ENCODE measurements at regions not wholly inside any gene's neighbourhood (a gene's known extent, or its start where the extent isn't known, plus 50 kb on each side); places are given as distances from the start of the nearest gene placed in this dataset.

DNA sequence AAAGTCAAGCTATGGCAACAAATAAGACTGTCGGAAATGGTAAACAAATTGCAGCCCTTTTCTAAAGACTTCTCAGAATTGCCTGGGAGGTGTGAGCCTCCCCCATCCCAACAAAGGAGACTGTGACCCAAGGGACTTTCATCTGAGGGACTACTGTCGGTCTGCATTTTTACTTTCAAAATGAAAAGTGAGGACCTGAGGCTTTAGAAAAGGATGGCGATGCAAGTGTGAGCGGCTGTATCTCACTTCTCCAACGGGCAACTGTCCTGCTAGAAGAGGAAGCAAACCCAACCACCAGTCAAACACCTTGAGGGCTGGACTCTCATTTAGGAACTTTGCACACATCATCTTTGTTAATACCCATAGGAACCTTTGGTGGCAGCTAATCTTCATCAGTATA is 62.6 kb upstream of the CLNK start:
- TF ChIP-seq, protein P1, sequence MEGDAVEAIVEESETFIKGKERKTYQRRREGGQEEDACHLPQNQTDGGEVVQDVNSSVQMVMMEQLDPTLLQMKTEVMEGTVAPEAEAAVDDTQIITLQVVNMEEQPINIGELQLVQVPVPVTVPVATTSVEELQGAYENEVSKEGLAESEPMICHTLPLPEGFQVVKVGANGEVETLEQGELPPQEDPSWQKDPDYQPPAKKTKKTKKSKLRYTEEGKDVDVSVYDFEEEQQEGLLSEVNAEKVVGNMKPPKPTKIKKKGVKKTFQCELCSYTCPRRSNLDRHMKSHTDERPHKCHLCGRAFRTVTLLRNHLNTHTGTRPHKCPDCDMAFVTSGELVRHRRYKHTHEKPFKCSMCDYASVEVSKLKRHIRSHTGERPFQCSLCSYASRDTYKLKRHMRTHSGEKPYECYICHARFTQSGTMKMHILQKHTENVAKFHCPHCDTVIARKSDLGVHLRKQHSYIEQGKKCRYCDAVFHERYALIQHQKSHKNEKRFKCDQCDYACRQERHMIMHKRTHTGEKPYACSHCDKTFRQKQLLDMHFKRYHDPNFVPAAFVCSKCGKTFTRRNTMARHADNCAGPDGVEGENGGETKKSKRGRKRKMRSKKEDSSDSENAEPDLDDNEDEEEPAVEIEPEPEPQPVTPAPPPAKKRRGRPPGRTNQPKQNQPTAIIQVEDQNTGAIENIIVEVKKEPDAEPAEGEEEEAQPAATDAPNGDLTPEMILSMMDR (IDR thresholded peaks at IDR 0.05; ENCODE audit: borderline replicate concordance, extremely low read depth, low read length, poor library complexity, severe bottlenecking): no peak
- TF ChIP-seq EZH2 (IDR thresholded peaks at IDR 0.05; ENCODE audit: borderline replicate concordance, low read depth, low read length, severe bottlenecking): no peak

All from DND-41 (cell line).